ENCODE measurements at regions not wholly inside any gene's neighbourhood (a gene's known extent, or its start where the extent isn't known, plus 50 kb on each side); places are given as distances from the start of the nearest gene placed in this dataset.

- Histone ChIP-seq H3K4me1 (ENCODE audit: low read depth) (no peaks in the 10 kb centered on the region), H3K36me3 (ENCODE audit: low read depth) (no peaks in the 10 kb centered on the region), H3K9me3 (peaks cover 14% of the 10 kb centered on the region), H3K4me3 (no peak overlapping the region)
- DNase-seq, result no peak
- ATAC-seq, result no peak
- intact Hi-C loops (cut with DNase I, micrococcal nuclease), result no loop called here
- TF ChIP-seq, protein P1, sequence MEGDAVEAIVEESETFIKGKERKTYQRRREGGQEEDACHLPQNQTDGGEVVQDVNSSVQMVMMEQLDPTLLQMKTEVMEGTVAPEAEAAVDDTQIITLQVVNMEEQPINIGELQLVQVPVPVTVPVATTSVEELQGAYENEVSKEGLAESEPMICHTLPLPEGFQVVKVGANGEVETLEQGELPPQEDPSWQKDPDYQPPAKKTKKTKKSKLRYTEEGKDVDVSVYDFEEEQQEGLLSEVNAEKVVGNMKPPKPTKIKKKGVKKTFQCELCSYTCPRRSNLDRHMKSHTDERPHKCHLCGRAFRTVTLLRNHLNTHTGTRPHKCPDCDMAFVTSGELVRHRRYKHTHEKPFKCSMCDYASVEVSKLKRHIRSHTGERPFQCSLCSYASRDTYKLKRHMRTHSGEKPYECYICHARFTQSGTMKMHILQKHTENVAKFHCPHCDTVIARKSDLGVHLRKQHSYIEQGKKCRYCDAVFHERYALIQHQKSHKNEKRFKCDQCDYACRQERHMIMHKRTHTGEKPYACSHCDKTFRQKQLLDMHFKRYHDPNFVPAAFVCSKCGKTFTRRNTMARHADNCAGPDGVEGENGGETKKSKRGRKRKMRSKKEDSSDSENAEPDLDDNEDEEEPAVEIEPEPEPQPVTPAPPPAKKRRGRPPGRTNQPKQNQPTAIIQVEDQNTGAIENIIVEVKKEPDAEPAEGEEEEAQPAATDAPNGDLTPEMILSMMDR (IDR thresholded peaks at IDR 0.05), result no peak
Measured at GRCh38 chr12:92601176-92601575, 101.6 kb upstream of the PLEKHG7 start.

GRCh38 chr12:92600052-92600451, 102.7 kb upstream of the PLEKHG7 start:
- intact Hi-C loops (cut with DNase I, micrococcal nuclease), result no loop called here
- DNase-seq (no peak), ATAC-seq (no peak)
- Histone ChIP-seq H3K4me3 (no peak overlapping the region), H3K36me3 (ENCODE audit: low read depth) (no peaks in the 10 kb centered on the region), H3K4me1 (ENCODE audit: low read depth) (no peaks in the 10 kb centered on the region), H3K9me3 (peaks cover 14% of the 10 kb centered on the region)
- TF ChIP-seq, protein P1 (IDR thresholded peaks at IDR 0.05), result no peak

DNA sequence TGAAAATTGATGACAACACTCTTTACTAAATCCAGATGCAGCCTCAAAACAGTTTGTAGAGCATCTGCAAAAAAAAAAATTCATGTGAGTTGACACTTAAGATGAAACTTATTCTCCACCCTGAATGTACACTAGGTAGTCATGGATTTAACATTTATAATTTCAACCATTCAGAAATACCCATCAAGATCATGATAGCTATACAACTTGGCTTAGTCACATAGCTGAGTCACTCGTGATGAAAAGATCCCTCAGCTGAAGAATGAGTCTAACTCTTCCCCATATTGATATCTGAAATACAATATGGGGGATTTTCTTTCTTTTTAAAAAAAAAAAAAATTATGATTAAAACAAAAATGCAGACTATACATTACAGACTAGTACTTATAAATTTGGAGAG, 104.8 kb upstream of the PLEKHG7 start:
- no peak overlapping the region for H3K4me3 ChIP-seq
- H3K36me3 ChIP-seq (ENCODE audit: low read depth), result no peaks in the 10 kb centered on the region
- TF ChIP-seq, protein P1 (IDR thresholded peaks at IDR 0.05), result no peak
- intact Hi-C loops (cut with DNase I, micrococcal nuclease), result no loop called here
- peaks cover 14% of the 10 kb centered on the region for H3K9me3 ChIP-seq
- DNase-seq, result no peak
- no peak for ATAC-seq
- peaks cover 3% of the 10 kb centered on the region for H3K4me1 ChIP-seq (ENCODE audit: low read depth)

DNA sequence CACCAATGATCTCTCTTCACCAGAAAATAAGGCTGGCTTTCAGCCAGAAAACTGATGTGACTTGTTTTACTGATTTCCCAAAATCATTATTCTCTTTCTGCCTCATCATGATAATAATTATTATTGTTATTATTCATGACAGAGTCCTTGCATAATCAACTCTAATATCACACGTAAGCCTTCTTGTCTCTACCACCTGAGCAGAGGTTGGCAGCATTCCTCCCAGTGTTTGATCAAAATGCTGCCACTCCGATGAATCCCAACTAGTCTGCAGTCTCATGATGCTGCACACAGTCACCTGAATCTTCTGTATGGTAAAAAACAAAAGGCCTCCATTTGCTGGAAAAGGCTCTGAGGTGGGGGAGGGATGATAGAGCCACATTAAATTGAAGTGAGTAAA, 105.7 kb upstream of the PLEKHG7 start:
- peaks cover 3% of the 10 kb centered on the region for H3K4me1 ChIP-seq (ENCODE audit: low read depth)
- TF ChIP-seq, protein P1 (IDR thresholded peaks at IDR 0.05), result no peak
- ATAC-seq, result no peak
- H3K4me3 ChIP-seq, result no peak overlapping the region
- DNase-seq, result no peak
- H3K9me3 ChIP-seq, result peaks cover 14% of the 10 kb centered on the region
- intact Hi-C loops (cut with DNase I, micrococcal nuclease), result no loop called here
- H3K36me3 ChIP-seq (ENCODE audit: low read depth), result no peaks in the 10 kb centered on the region

GRCh38 chr12:92596383-92596782, 106.4 kb upstream of the PLEKHG7 start:
- ATAC-seq (no peak), DNase-seq (no peak)
- Histone ChIP-seq H3K36me3 (ENCODE audit: low read depth) (no peaks in the 10 kb centered on the region), H3K4me1 (ENCODE audit: low read depth) (peaks cover 3% of the 10 kb centered on the region), H3K4me3 (no peak overlapping the region), H3K9me3 (peaks cover 14% of the 10 kb centered on the region)
- TF ChIP-seq, protein P1 (IDR thresholded peaks at IDR 0.05), result no peak
- intact Hi-C loops (cut with DNase I, micrococcal nuclease), result no loop called here

DNA sequence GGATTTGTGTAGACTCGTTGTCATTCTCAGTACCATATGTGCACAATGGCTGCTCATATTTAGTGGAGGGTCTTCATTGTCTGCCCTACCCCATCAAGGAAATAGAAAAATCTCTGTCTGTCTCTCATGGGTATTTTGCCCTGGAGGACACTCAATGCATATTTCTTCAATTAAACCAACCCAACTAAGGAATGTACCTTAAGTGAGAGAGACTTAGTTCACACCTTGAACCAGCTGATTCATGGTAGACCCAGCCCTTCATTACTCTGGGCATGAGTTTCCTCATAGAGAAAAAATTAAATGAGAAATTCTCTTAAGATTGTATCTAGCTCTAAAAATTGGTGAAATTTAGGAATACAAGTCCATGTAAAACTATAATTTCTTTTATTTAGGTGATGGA, 107.1 kb upstream of the PLEKHG7 start:
- TF ChIP-seq, protein P1 (IDR thresholded peaks at IDR 0.05), result no peak
- Histone ChIP-seq H3K4me1 (ENCODE audit: low read depth) (peaks cover 3% of the 10 kb centered on the region), H3K36me3 (ENCODE audit: low read depth) (no peaks in the 10 kb centered on the region), H3K4me3 (no peak overlapping the region), H3K9me3 (peaks cover 13% of the 10 kb centered on the region)
- no peak for DNase-seq
- no peak for ATAC-seq
- intact Hi-C loops (cut with DNase I, micrococcal nuclease), result no loop called here

Measured in mucosa of descending colon (tissue), 3 donors.